GDM1 (cell line): ENCODE measurements at regions not wholly inside any gene's neighbourhood (a gene's known extent, or its start where the extent isn't known, plus 50 kb on each side); places are given as distances from the start of the nearest gene placed in this dataset.
"Not testable (repeated sequence)": the region's sequence is repeated elsewhere in the genome, so short reads cannot be mapped to it uniquely, and the experiment has no call there.

Experiments
- DNase-seq: peaks from one replicate; lab custom pipeline; 2025; lab: John Stamatoyannopoulos, UW

DNA sequence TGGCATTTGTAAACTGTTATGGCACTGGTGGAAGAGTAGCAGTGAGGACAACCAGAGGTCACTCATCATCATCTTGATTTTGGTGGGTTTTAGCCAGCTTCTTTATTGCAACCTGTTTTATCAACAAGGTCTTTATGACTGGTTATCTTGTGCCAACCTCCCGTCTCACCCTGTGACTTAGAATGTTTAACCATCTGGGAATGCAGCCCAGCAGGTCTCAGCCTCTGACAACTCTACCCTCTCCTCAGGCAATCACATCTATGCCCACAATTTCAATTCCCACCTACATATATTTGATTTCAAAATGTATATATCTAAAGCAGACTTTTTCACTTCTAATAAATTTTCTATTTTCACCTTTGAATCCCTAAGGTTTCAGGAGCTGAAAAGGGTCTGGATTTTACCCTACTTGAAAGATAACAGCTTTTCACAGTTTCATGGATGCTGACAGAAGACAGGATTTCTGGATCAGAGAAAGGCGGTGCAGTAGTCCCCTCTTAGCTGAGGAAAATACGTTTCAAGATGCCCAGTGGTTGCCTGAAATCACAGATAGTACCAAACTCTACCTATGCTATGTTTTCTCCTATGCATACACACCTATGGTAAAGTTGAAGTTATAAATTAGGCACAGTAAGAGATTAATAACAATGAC, 1171.8 kb downstream of the DIAPH3 start:
- DNase-seq, result no peak

DNA sequence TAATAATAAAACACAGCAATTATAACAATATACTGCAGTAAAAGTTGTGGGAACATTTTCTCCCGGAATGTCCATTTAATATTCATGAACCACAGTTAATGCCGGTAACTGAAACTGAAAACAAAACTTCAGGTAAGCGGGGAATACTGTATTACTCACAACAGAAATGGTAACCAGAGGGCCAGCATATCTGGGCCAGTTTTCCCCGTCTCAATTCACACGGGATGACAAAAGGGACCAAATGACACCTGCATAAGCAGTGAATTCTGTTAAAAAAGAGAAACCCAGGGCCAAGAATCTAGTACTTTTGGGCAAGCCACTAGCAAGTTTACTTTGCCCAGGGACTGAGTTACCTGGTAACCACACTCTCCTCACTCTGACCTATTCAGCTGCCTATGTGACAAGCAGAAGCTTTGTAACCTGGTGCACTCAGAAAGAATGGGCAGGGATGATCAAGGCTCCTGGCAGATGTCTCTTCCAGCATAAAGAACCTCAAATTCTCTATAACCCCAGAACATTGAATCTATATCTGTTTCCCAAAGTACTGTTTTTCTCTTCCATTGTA, 1171.2 kb downstream of the DIAPH3 start:
- no peak for DNase-seq

DNA sequence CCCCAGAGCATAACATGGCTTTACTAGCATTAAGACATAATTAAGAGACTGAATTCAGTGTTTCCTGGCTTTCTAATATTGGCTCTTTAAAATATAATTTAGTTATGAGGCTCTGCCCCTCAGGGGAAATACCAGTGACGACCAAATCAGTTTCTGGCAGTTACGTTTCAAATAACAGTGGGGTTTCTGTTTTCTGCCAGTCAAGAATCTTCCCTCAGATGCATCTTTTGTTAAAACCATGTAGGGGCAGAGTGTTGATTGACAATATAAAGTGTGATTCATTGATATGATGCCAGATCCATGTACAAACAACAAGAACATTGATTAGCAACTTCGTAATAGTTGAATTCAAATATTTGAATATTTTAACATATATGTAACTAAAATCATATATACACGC, 1169.7 kb downstream of the DIAPH3 start:
- no peak for DNase-seq

DNA sequence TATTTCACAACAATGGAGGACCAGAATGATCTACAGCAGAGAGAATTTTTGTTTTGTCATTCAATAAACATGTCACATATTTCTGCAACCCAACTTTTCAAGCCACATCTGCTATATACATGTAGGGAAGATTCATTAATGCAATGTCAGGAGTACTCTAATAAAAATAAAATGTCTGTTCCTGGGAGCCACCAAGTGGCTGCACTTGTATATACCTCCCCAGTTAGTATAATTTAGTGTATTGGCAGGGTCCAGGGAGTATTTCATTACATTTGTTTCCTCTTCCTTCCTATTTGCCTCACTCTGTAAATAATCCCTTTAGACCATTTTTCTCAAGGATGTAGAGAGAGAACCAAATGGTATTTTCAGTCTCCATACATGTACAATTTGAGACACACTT, 1169.0 kb downstream of the DIAPH3 start:
- DNase-seq, result no peak

DNA sequence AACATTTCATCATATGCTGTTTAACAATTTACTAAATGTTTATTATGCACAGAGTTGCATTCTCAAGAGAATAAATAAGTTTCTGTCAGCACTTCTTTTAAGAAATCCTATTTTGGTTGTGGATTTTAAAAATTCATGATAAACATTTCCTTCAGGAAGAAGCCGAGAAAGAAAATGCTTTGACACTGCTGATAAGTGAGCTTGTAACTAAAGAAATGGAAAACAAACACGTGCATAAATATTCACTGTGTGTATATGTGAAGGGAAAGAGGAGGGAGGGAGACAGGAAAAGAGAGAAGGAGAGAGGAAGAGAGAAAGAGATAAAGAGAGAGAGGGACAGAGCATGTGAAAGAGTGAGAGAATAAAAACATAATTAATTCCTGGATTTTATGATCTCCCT, 1165.0 kb downstream of the DIAPH3 start:
- no peak for DNase-seq

DNA sequence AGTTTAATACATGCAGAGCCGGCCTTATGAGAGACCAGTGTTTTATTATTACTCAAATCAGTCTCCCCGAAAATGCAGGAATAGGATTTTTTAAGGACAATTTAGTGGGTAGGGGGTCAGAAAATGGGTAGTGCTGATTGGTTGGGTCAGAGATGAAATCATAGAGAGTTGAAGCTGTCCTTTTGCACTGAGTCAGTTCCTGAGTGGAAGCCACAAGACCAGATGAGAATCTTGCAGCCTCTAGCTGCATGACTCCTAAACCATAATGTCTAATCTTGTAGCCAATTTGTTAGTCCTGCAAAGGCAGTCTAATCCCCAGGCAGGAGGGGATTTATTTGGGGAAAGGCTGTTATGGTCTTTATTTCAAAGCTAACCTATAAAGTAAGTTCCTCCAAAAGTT, 1163.9 kb downstream of the DIAPH3 start:
- DNase-seq, result no peak

DNA sequence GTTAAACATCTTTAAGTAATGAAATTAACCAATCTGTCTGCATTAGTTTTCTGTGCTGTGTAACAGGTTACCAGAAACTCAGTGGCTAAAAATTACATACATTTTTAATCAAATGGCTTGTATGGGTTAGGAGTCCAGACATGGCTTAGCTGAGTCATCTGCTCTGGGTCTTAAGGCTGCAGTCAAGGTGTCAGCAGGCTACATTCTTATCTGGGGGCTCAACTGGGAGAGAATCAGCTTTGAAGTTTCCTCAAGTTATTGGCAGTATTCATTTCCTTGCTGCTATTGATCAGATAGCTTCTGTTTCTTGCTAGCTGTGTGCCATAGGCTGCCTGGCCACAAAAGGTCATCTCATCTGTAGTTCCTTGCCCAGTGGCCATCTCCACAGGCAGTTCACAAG, 1163.0 kb downstream of the DIAPH3 start:
- no peak for DNase-seq

DNA sequence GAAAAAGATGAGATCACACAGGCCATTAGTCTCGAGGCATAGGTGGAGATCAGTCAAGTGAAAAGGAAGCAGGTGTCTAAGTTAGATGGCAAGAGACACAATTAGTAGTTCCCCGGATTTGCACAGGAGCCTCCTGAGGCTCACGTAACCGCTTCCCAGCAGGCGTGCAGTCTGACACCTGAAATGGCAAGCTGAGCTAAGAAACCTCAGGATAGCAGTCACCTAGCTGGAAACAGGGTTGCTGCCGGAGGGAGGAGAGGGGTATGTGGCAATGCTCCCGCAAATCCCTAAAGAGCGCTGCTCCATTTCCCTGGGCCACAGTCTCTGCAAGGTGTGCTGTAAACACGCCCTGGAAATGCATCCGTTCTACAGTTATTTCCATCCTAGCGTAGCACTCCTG, 1151.0 kb downstream of the DIAPH3 start:
- DNase-seq, result no peak

DNA sequence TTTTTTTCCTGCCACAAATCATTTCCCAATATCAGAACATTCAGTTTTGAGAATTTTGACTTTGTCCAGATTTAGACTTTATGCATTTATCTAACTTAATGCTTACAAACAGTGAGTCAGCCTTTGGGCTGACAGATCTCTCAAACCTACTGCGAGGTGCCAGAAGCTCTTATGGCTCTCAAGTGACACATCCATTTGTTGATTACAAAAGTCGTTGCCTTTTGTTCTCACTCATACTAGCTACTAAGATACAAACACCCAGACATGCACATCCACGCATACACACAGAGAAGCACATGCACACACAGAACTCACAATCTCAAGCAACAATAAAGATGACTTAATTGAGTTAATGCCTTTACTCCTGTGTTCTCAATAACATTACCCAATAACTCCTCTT, 1147.5 kb downstream of the DIAPH3 start:
- no peak for DNase-seq

DNA sequence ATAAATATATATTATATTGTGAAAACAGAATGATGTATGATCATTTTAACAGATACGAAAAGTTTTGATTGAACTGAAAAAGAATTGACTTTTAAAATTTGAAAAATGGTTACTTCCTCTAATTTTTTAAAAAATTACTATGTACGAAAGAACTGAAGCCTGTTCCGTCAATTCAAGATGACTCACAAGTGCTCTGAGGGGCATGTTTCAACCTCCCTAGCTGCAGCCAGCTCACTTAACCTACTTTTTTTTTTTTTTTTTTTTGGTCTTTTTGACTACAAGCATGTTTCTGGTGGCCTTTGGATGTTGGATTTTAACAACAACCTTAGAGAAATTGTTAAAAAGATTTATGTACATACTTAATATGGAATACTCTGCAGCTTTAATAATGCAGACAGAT, 1139.3 kb downstream of the DIAPH3 start:
- DNase-seq, result no peak

DNA sequence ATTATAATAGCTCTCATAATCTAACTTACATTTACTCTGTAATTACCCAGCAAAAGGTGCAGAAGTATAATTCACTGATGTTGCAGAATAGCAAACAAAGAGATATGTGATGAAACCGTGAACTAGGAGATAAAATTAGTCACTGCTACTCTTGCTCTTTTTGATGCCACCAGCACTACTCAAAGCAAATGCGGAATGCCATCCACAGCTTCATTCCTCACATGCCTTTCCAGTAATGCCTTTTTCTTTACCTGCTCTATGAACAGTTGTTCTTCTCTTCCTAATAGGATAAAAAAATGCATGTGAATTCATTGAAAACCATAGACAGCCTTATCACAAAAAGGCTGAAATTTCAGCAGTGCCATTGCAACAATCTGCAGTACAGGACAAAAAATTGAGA, 1129.5 kb downstream of the DIAPH3 start:
- DNase-seq, result no peak

DNA sequence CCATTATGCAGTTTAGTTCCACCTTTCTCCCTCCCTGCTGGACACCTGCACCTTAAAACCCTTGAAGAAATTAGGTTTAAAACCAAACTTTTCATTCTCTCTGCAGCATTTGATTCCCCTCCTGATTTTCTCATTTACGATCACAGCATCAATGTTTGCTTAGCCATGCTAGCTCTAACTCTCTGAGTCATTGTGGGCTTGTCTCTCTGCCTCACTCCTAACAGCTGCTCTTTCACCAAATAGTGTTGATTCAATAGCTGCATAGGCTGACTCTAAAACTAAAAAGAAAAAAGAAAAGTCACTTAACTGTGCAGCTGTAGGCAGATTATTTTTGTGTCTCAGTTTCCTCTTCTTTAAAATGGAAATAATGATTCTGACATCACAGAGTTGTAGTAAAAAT, 1124.9 kb downstream of the DIAPH3 start:
- DNase-seq, result no peak

DNA sequence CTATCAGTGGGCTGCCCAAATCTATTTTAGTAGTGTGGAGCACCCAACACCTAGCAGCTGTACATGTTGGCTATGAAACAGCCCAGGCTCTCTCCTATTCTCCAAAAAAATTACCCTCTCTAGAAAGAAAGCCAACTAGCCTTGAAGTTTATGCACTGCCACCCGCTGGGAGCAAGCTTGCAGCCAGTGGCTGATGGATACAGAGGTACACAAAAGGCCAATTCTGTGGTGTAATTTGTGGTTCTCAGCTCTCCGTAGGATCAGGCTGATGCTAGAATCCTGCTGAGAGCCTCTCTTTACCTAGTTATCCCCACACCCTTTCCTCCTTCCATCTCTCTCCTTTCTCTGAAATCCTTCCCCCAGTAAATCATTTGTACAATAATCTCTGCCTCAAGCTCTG, 1120.7 kb downstream of the DIAPH3 start:
- no peak for DNase-seq

DNA sequence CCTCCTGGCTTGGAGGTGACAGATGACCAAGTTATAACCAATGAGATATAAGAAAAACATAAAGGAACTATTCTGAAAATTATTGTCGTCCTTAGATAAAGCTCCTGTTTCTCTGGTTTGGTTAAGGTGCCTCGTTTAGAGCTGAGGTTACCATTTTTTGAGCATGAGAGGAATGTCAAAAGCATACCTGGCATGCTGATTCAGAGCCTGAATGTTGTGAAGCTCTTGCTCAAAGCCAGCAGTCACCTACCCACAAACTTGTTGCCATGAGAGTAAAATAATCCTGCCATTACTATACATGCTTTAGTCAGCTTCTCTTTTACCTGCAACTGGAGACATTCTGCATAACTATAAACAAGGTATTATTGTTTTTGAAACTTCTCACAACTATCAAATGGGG, 1116.2 kb downstream of the DIAPH3 start:
- DNase-seq, result no peak

DNA sequence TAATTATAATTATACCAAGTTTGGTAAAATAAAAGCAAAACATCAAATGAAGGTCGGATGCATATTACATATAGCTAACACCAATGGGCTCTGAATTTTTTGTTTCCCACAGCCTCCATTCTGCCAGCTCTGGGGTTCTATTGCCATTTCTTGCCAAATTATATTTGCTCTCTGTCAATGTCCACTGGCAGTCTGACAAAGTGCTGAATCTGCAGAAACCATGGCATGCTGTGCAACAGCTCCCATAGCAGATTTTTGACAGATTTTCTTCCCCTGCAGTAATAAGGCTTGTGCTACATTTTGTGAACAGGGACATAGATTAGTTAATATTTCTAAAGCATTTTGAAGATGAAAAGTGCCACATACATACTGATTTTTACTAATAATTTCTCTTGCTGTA, 1102.1 kb downstream of the DIAPH3 start:
- no peak for DNase-seq

DNA sequence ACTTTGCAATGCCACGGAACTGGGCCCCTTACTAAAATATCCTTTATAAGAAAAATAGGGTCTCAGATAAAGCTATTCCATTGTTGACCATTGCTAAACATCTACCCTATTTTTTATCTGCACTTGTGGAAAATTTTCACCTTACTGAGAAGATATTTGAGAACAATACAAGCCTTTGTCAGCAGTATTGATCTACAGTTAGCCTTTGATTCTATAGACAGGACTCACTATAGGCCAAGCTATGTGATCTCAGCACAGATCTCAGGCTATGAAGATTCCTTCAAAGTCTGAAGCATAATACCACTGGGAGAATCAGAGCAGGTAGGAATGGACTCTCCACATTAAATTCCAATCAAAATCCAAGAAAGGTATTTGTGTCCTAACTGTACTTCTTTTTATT, 1099.7 kb downstream of the DIAPH3 start:
- DNase-seq, result no peak

DNA sequence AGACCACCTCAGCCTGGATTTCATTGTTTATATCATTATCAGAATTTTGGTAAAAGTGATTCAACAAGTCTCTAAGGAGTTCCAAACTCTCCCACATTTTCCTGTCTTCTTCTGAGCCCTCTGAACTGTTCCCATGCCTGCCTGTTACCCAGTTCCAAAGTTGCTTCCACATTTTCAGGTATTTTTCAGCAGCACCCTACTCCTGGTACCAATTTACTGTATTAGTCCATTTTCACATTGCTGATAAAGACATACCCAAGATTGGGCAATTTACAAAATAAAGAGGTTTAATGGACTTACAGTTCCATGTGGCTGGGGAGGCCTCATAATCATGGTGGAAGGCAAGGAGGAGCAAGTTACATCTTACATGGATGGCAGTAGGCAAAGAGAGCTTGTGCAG, 1087.3 kb downstream of the DIAPH3 start:
- DNase-seq, result not testable (repeated sequence)

DNA sequence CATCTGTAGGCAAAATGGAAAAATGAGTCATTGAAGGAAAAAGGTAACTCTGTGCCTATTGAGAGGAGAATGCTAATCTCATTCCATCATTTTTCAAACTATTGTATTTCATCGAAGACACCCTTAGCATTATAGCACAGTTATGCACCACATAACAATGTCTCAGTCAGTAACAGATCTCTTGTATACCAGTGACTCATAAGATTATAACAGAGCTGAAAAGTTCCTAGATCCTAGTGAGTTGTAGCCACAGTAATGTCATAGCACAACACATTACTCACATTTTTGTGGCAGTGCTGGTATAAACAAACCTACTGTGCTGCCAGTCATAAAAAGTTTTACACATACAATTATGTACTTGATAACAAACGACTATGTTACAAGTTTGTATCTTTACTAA, 1077.6 kb downstream of the DIAPH3 start:
- DNase-seq, result no peak

DNA sequence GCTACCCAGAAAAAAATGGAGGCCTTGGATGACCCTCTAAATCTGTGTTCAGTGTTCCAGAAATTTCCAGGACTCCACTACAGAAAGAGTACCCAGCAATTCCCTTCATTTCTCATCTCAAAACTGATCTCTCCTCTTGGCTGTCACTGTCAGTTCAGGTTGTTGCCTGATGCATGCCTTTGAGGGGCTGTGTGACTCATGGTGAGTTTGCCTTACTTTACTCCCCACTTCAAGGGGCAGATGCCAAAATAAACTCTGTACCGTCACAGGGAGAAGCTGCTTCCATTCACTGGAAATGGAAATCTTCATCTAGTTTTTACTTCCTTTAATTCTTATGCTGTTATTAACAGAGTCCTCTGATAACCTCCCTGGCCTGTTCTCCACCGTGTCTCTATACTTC, 1075.0 kb downstream of the DIAPH3 start:
- no peak for DNase-seq

DNA sequence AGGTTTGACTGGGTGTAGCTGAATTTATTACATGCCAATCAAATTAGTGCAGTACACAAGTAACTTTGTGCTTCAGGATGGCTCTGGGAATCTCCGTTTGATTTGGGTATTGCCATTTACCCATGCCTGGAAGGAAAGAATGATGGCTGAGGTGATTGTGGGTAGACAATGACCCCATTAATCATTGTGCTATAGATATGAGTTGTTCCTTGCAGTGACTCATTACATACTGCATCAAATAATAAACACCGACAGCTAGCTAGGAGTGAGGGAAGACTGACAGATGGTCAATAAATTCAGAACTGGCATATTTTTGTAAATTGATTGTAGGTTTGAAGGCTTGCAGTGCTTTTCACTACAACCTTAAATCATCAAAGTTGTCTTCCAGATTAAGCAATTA, 1069.5 kb downstream of the DIAPH3 start:
- DNase-seq, result no peak

DNA sequence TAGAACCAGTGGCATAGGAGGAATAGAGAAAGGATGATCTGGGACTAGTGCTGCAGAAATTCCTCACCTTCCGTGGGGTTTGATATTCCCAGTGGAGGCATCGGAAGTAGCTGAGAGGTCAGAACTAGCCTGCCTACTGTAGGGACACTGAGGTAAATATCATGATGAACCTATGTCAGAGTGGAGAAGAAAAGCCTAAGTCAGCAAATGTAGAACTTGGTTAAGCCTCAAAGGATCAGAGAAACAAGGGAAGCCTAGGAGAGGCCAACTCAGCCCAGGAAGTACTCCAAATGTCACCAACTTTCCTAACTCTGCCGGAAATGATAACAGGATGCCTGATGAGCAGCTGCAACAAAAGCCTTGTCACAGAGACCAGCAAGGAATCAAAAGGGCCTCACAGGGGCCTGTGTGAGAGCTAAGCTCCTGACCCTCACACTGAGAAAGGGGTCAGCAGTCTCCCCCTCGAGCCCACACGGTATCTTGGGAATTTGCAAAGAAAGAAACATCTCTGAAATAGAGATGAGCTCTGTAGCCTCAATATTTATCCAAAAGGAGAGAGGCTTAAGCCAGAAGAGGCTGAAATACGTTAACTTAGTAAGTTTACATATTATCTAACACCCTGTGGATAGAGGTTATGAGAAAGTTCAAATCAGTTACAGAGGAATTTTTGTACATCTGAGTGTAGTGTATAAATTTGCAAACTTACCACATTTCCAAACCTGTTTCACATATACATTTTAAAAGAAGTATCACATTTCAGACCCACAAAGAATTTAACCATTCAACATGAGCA, 1064.3 kb downstream of the DIAPH3 start:
- no peak for DNase-seq

DNA sequence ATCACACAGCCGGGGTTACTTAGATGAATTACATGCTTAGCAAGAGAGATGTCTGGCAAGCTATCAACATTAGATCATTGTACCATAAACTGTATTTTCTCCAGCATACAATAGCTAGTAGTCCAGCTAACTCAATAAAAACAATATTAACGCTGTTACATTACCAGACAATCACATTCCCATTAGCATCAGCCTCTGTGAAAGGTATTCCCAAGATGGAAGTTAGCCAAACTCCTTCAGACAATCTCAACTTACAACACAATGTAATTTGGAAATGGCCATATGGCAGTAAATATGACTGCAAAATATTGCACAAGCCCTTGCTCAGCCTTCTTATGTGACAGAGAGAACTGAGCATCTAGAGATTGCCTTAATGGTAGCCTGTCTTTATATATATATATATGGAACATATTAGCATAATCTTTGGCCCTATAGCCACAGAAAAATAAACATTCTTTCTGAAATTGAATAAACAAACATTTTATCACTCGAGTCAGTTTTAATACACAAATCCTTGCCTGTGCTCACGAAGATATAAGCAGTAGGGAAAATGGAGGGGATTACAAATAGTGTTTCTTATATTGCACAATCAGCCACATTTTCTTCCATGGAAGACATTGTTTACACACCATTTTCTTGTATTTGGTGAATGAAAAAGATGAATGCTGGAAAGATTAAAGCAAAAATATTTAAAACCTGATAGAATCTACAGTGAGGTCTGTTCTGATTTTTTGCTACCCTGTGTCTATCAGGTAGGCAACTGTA, 1060.5 kb downstream of the DIAPH3 start:
- DNase-seq, result no peak

DNA sequence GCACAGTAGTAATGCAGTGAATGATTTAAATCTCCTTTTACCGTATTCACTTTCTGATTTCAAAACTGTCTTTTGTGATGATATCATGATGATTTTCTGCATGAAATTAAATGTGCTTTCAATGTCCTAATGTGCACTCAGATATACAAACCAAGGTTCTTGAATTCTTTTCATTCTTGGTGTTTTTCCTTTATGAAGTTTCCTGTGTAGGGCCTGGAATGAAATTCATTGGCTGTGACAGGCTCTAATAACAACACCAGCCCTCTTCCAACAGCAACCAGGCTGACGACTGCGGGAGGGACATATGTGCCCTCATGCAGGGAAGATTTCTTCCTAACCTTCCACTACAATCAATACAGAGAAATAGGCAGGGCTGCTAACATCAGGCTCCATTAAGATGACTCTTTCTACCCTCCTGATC, 1052.0 kb downstream of the DIAPH3 start:
- no peak for DNase-seq
